NOMO-1 (cell line): ENCODE measurements at regions not wholly inside any gene's neighbourhood (a gene's known extent, or its start where the extent isn't known, plus 50 kb on each side); places are given as distances from the start of the nearest gene placed in this dataset.
"Not testable (repeated sequence)": the region's sequence is repeated elsewhere in the genome, so short reads cannot be mapped to it uniquely, and the experiment has no call there.

Source experiments
- DNase-seq, 2 experiments: peaks; one replicate each; lab custom pipeline; 2025; ENCODE audit not compliant: unreplicated experiment in 2 of 2; lab: John Stamatoyannopoulos, UW

GRCh38 chr2:205865905-205866441 lies 183.7 kb downstream of the NRP2 start:
- no peak for DNase-seq

- DNase-seq = no peak
Observed at GRCh38 chr2:205865056-205865455, 182.8 kb downstream of the NRP2 start.

GRCh38 chr2:205864491-205864890 lies 182.2 kb downstream of the NRP2 start:
- DNase-seq = no peak

- DNase-seq = not testable (repeated sequence)
Observed at GRCh38 chr2:205862761-205863160, 180.5 kb downstream of the NRP2 start.

GRCh38 chr2:205860885-205861284 lies 178.6 kb downstream of the NRP2 start:
- no peak for DNase-seq

GRCh38 chr2:205860181-205860580 lies 177.9 kb downstream of the NRP2 start:
- DNase-seq = no peak

GRCh38 chr2:205858881-205859441 lies 176.7 kb downstream of the NRP2 start:
- no peak for DNase-seq

- no peak for DNase-seq
Observed at GRCh38 chr2:205858275-205858674, 176.0 kb downstream of the NRP2 start.

GRCh38 chr2:205857520-205858237 lies 175.4 kb downstream of the NRP2 start:
- no peak for DNase-seq

- DNase-seq = no peak
Observed at GRCh38 chr2:205852457-205852856, 170.2 kb downstream of the NRP2 start.

GRCh38 chr2:205850611-205851010 lies 168.3 kb downstream of the NRP2 start:
- no peak for DNase-seq

- DNase-seq = no peak
Observed at GRCh38 chr2:205850132-205850531, 167.8 kb downstream of the NRP2 start.

- DNase-seq = no peak
Observed at GRCh38 chr2:205849136-205849535, 166.8 kb downstream of the NRP2 start.

- DNase-seq = no peak
Observed at GRCh38 chr2:205848601-205849000, 166.3 kb downstream of the NRP2 start.
